ENCODE measurements at regions not wholly inside any gene's neighbourhood (a gene's known extent, or its start where the extent isn't known, plus 50 kb on each side); places are given as distances from the start of the nearest gene placed in this dataset.
"Not testable (repeated sequence)": the region's sequence is repeated elsewhere in the genome, so short reads cannot be mapped to it uniquely, and the experiment has no call there.

- no peak overlapping the region for H3K4me3 ChIP-seq (ENCODE audit: control insufficient read depth, low read depth, low read length)
- no peak for DNase-seq (ENCODE audit: low read depth)
- no peak for TF ChIP-seq CTCF (conservative IDR thresholded peaks at IDR 0.05; ENCODE audit: control insufficient read depth, insufficient read depth, low read depth, low read length)
These were observed 496.0 kb upstream of the ADGRB3 start for GRCh38 chr6:68139130-68139529.

GRCh38 chr6:68134796-68135195 is 500.3 kb upstream of the ADGRB3 start:
- H3K4me3 ChIP-seq (ENCODE audit: control insufficient read depth, low read depth, low read length), result no peak overlapping the region
- DNase-seq (ENCODE audit: low read depth), result no peak
- TF ChIP-seq CTCF (conservative IDR thresholded peaks at IDR 0.05; ENCODE audit: control insufficient read depth, insufficient read depth, low read depth, low read length), result no peak

- no peak for DNase-seq (ENCODE audit: low read depth)
- no peak for TF ChIP-seq CTCF (conservative IDR thresholded peaks at IDR 0.05; ENCODE audit: control insufficient read depth, insufficient read depth, low read depth, low read length)
- H3K4me3 ChIP-seq (ENCODE audit: control insufficient read depth, low read depth, low read length), result no peak overlapping the region
These were observed 506.9 kb upstream of the ADGRB3 start for GRCh38 chr6:68128211-68128610.

GRCh38 chr6:68127074-68127473 is 508.0 kb upstream of the ADGRB3 start:
- TF ChIP-seq CTCF (conservative IDR thresholded peaks at IDR 0.05; ENCODE audit: control insufficient read depth, insufficient read depth, low read depth, low read length), result no peak
- no peak overlapping the region for H3K4me3 ChIP-seq (ENCODE audit: control insufficient read depth, low read depth, low read length)
- no peak for DNase-seq (ENCODE audit: low read depth)

GRCh38 chr6:68126089-68126749 is 508.9 kb upstream of the ADGRB3 start:
- no peak for TF ChIP-seq CTCF (conservative IDR thresholded peaks at IDR 0.05; ENCODE audit: control insufficient read depth, insufficient read depth, low read depth, low read length)
- peak; percentile 1 for DNase-seq (ENCODE audit: low read depth)
- H3K4me3 ChIP-seq (ENCODE audit: control insufficient read depth, low read depth, low read length), result no peak overlapping the region

GRCh38 chr6:68122975-68123374 is 512.1 kb upstream of the ADGRB3 start:
- H3K4me3 ChIP-seq (ENCODE audit: control insufficient read depth, low read depth, low read length); DNase-seq (ENCODE audit: low read depth): not testable (repeated sequence)

- H3K4me3 ChIP-seq (ENCODE audit: control insufficient read depth, low read depth, low read length), result no peak overlapping the region
- TF ChIP-seq CTCF (conservative IDR thresholded peaks at IDR 0.05; ENCODE audit: control insufficient read depth, insufficient read depth, low read depth, low read length), result no peak
- DNase-seq (ENCODE audit: low read depth), result no peak
These were observed 513.0 kb upstream of the ADGRB3 start for GRCh38 chr6:68122032-68122431.

- not testable (repeated sequence) for H3K4me3 ChIP-seq (ENCODE audit: control insufficient read depth, low read depth, low read length); DNase-seq (ENCODE audit: low read depth)
These were observed 514.1 kb upstream of the ADGRB3 start for GRCh38 chr6:68120954-68121353.
